ENCODE measurements at regions not wholly inside any gene's neighbourhood (a gene's known extent, or its start where the extent isn't known, plus 50 kb on each side); places are given as distances from the start of the nearest gene placed in this dataset.
"Not testable (repeated sequence)": the region's sequence is repeated elsewhere in the genome, so short reads cannot be mapped to it uniquely, and the experiment has no call there.

DNA sequence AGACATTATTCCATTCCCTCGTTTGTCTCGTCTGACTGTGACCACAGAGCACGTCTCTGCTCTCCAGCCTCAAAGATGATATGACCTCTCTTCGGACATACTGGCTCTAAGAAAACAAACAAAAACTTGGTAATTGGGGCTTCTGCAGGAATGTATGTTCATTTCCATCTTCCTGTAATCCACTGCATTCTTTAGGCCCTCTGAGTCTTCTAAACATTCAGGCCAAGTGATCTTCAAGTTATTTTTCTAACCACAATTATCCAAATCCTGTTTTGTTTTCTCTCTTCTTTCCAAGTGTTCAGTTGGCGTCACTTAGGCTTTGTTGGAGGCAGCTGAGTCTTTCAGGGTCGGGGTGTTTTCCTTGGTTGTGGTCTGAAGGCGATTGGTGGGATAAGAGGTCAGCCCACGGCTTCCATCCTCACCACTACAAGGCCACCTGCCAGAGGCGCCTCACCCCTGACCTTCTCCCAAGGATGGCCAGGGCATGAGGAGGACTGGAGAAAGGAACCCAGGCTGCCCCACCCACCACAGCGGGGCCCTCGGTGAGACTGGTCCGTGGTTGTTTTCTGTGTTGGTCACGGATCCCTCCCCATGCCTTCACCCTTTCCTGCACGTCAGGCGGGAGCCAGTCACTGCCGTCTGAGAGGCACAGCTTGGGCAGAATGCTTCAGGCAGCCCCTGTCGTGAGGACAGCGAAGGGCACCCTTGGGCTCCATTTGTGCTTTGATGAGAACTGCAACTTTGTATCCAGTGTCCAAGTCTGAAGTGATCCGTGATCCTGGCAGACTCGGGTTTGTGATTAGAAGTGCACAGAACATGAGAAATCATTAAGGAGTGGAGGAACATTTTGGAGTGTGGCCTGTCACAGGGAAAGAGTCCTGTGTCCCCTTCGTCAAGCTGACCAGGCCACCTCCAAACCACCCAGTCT, 88.6 kb upstream of the FHL2 start:
- no peak overlapping the region for H3K4me3 ChIP-seq (ENCODE audit: low read length)
- DNase-seq (ENCODE audit: low read depth, low spot score) = no peak

DNA sequence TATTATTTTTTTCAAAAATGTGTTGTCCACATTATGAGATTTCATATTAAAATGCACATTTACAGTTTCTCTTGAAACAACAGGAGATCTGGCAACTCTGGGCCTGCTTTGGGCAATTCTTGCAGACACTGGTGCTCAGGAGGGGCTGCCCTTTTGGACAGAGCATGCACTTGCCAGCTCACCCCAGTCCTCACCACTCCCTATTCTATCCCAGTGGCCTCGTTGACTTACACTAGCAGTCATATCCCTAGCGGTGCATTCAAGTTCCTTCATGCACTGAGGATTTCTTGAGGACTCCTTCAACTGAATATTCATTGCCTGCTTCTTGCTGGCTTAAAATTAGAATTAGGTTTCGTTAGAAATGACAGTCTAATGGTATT, 87.9 kb upstream of the FHL2 start:
- H3K4me3 ChIP-seq (ENCODE audit: low read length) = no peak overlapping the region
- no peak for DNase-seq (ENCODE audit: low read depth, low spot score)

- no peak overlapping the region for H3K4me3 ChIP-seq (ENCODE audit: low read length)
- DNase-seq (ENCODE audit: low read depth, low spot score) = no peak
These were observed 79.8 kb upstream of the FHL2 start for GRCh38 chr2:105478670-105479069.

DNA sequence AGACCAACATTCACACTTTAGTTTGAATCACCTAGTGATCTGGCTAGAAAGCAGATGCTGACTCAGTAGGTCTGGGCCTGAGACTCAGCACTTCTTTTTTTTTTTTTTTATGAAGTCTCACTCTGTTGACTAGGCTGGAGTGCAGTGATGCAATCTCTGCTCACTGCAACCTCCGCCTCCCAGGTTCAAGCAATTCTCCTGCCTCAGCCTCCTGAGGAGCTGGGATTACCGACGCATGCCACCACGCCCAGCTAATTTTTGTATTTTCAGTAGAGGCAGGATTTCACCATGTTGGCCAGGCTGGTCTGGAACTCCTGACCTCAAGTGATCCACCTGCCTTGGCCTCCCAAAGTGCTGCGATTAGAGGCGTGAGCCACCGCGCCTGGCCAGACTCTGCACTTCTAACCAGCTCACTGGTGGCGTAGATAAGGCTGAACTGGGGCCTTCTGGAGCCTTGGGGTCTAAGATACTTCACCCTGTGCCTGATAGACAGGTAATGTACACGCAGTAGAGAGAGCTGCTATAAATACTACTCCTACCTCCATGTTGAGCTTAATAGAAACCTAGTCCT, 78.3 kb upstream of the FHL2 start:
- H3K4me3 ChIP-seq (ENCODE audit: low read length); DNase-seq (ENCODE audit: low read depth, low spot score): not testable (repeated sequence)

- no peak for DNase-seq (ENCODE audit: low read depth, low spot score)
- H3K4me3 ChIP-seq (ENCODE audit: low read length) = no peak overlapping the region
These were observed 74.2 kb upstream of the FHL2 start for GRCh38 chr2:105473011-105473410.

GRCh38 chr2:105470979-105471378, 72.1 kb upstream of the FHL2 start:
- H3K4me3 ChIP-seq (ENCODE audit: low read length) = no peak overlapping the region
- no peak for DNase-seq (ENCODE audit: low read depth, low spot score)

GRCh38 chr2:105469781-105470180, 70.9 kb upstream of the FHL2 start:
- no peak overlapping the region for H3K4me3 ChIP-seq (ENCODE audit: low read length)
- no peak for DNase-seq (ENCODE audit: low read depth, low spot score)

GRCh38 chr2:105468582-105469042, 69.8 kb upstream of the FHL2 start:
- DNase-seq (ENCODE audit: low read depth, low spot score) = peak; percentile 10
- no peak overlapping the region for H3K4me3 ChIP-seq (ENCODE audit: low read length)

GRCh38 chr2:105464325-105464724, 65.5 kb upstream of the FHL2 start:
- no peak overlapping the region for H3K4me3 ChIP-seq (ENCODE audit: low read length)
- DNase-seq (ENCODE audit: low read depth, low spot score) = no peak

- H3K4me3 ChIP-seq (ENCODE audit: low read length) = no peak overlapping the region
- DNase-seq (ENCODE audit: low read depth, low spot score) = no peak
These were observed 61.3 kb upstream of the FHL2 start for GRCh38 chr2:105460048-105460732.

DNA sequence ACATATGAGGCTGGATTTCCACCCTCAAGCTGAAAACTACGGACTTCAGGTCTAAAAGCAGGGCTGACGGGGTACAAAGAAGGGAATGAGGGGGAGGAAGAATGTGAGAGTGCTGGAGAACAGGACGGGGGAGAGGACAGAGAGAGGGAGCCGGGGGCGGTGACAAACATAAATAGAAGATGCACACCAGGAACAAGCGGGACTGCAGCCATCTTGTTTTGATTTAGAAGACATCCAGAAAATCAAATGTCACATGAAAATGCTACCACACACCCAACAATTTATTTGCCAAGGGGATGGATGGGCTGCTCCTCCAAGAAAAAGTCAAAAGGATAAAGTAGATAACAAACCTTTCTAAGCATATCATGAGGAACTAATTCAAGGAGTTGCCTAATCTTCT, 59.2 kb upstream of the FHL2 start:
- no peak overlapping the region for H3K4me3 ChIP-seq (ENCODE audit: low read length)
- DNase-seq (ENCODE audit: low read depth, low spot score) = no peak

GRCh38 chr2:105455488-105456003, 56.7 kb upstream of the FHL2 start:
- no peak for DNase-seq (ENCODE audit: low read depth, low spot score)
- H3K4me3 ChIP-seq (ENCODE audit: low read length) = no peak overlapping the region

GRCh38 chr2:105454801-105455485, 56.1 kb upstream of the FHL2 start:
- DNase-seq (ENCODE audit: low read depth, low spot score) = no peak
- H3K4me3 ChIP-seq (ENCODE audit: low read length) = no peak overlapping the region

DNA sequence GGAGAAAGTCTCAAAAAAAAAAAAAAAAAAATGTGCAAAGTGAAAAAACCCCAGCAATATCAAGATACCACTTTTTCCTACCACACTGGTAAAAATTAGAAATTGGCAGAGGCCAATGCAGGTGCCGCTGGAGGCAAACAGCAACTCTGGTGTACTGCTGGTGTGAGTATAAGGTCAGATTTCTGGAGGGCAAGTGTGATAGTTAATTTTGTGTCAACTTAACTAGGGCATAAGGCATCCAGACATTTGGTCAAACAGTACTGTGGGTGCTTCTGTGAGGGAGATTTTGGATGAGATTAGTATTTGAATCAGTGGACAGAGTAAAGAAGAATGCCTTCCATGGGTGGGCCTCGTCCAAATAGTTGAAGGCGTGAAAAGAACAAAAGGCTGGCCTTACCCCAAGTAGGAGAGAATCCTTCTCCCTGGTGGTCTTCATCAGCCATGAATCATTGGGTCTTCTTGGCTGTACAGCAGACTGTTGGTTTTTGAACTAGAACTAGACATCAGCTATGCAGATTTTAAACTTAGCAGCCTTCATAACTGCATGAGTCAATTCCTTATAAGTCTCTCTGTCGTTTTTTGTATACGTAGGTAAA, 52.8 kb upstream of the FHL2 start:
- DNase-seq (ENCODE audit: low read depth, low spot score) = no peak
- no peak overlapping the region for H3K4me3 ChIP-seq (ENCODE audit: low read length)

GRCh38 chr2:105450471-105450870, 51.6 kb upstream of the FHL2 start:
- no peak for DNase-seq (ENCODE audit: low read depth, low spot score)
- H3K4me3 ChIP-seq (ENCODE audit: low read length) = no peak overlapping the region

- peak; percentile 15 for DNase-seq (ENCODE audit: low read depth, low spot score)
- H3K4me3 ChIP-seq (ENCODE audit: low read length) = no peak overlapping the region
These were observed 50.2 kb upstream of the FHL2 start for GRCh38 chr2:105449076-105449475.

All from Jurkat, Clone E6-1 (cell line).